Astrocyte of the spinal cord (primary cell): ENCODE measurements at regions not wholly inside any gene's neighbourhood (a gene's known extent, or its start where the extent isn't known, plus 50 kb on each side); places are given as distances from the start of the nearest gene placed in this dataset.

Experiments
- DNase-seq: peaks from one replicate; pipeline ENCODE4 v3.0.0; 2011; ENCODE audit warnings: low read depth, low spot score
- H3K4me3 ChIP-seq: 2 replicates; pipeline ENCODE4 v1.5.1; 2011; ENCODE audit warnings: low read depth, mild to moderate bottlenecking, low read length, moderate library complexity
- CTCF ChIP-seq: IDR thresholded peaks from 2 replicates; pipeline ENCODE4 v1.5.1; 2012; ENCODE audit warnings: low read depth, mild to moderate bottlenecking, low read length, inconsistent platforms
- in situ Hi-C: cut with HindIII; loops from 2 replicates; pipeline ENCODE4 v1.10.0; 2017; ENCODE audit warnings: low sequenced_read_pairs

- TF ChIP-seq CTCF: no peak
- in situ Hi-C loops: no loop called here
- H3K4me3 ChIP-seq: no peak overlapping the region
- DNase-seq: no peak
Observed at GRCh38 chr3:14252321-14253021, 73.9 kb downstream of the LSM3 start.

GRCh38 chr3:14253022-14253706, 74.5 kb downstream of the LSM3 start:
- H3K4me3 ChIP-seq: no peak overlapping the region
- DNase-seq: no peak
- TF ChIP-seq CTCF: no peak
- in situ Hi-C loops: no loop called here

- TF ChIP-seq CTCF: no peak
- in situ Hi-C loops: no loop called here
- H3K4me3 ChIP-seq: no peak overlapping the region
- DNase-seq: no peak
Observed at GRCh38 chr3:14253707-14254382, 75.2 kb downstream of the LSM3 start.

GRCh38 chr3:14254812-14255702, 76.4 kb downstream of the LSM3 start:
- no peak overlapping the region for H3K4me3 ChIP-seq
- DNase-seq: no peak
- in situ Hi-C loops: no loop called here
- no peak for TF ChIP-seq CTCF

- TF ChIP-seq CTCF: no peak
- in situ Hi-C loops: no loop called here
- DNase-seq: no peak
- H3K4me3 ChIP-seq: no peak overlapping the region
Observed at GRCh38 chr3:14256046-14256445, 77.4 kb downstream of the LSM3 start.

- in situ Hi-C loops: no loop called here
- DNase-seq: no peak
- H3K4me3 ChIP-seq: no peak overlapping the region
- no peak for TF ChIP-seq CTCF
Observed at GRCh38 chr3:14256561-14257342, 78.1 kb downstream of the LSM3 start.
